RWPE1 (cell line): ENCODE measurements at regions not wholly inside any gene's neighbourhood (a gene's known extent, or its start where the extent isn't known, plus 50 kb on each side); places are given as distances from the start of the nearest gene placed in this dataset.

Experiments
- CTCF ChIA-PET: fragments of 350-600 bp; sonication (Branson Sonifier 250); formaldehyde crosslinking; extraction: SDS; loops from one replicate; lab custom pipeline; 2021; lab: Yijun Ruan, JAX
- POLR2A ChIA-PET: fragments of 400-600 bp; formaldehyde crosslinking; extraction: SDS; loops from one replicate; lab custom pipeline; 2020; ENCODE audit warnings: antibody characterized with exemption; ENCODE audit not compliant: low non-redundant PET; lab: Yijun Ruan, JAX
- DNase-seq: peaks from one replicate; pipeline ENCODE4 v3.0.0; 2012; ENCODE audit warnings: low spot score
- H3K27ac ChIP-seq: fragments of 450-650 bp; 2 replicates; pipeline ENCODE4 v1.5.1; 2017
- TF ChIP-seq, protein P1 (sequence below): fragments of 450-650 bp; conservative IDR thresholded peaks from 2 replicates; pipeline ENCODE4 v1.5.1; 2017; ENCODE audit warnings: low read depth, mild to moderate bottlenecking

DNA sequence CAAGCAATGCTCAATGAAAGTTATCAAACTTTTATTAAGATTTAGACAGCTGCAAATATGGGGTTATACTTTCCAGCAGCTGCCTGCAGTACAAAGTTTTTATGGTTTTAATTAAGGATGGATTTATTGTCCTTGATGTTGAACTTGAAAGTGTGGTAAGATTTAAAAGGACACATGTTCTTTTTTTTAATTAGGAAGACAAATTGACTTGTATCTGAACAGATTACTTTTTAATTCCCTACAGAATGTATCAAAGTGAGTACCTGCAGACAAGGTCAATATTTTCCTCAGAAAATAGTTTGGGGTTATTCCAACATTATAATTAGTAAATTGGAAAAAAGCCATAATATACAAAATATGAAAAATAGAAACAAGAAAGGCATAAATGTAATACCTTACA is 218.2 kb upstream of the NEIL3 start:
- POLR2A ChIA-PET, result no interaction called here

DNA sequence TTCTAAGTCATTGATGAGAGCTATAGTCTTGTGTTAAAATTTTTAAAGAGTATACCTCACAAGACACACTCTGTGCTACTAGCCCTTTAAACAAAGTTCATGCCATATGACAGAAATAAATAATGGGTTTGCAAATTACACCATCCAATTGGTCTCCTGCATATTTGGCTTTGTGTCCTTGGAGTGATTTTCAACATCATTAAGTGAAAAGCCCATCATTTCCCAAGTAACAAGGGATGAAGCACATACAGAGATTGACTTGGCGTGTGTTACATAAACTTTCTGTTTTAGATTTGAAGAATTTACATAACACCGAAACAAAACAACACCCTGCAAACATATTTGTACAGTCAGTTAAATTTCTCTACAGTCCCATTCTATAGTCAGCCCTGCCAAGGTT is 216.9 kb upstream of the NEIL3 start:
- no peak overlapping the region for H3K27ac ChIP-seq
- TF ChIP-seq, protein P1, sequence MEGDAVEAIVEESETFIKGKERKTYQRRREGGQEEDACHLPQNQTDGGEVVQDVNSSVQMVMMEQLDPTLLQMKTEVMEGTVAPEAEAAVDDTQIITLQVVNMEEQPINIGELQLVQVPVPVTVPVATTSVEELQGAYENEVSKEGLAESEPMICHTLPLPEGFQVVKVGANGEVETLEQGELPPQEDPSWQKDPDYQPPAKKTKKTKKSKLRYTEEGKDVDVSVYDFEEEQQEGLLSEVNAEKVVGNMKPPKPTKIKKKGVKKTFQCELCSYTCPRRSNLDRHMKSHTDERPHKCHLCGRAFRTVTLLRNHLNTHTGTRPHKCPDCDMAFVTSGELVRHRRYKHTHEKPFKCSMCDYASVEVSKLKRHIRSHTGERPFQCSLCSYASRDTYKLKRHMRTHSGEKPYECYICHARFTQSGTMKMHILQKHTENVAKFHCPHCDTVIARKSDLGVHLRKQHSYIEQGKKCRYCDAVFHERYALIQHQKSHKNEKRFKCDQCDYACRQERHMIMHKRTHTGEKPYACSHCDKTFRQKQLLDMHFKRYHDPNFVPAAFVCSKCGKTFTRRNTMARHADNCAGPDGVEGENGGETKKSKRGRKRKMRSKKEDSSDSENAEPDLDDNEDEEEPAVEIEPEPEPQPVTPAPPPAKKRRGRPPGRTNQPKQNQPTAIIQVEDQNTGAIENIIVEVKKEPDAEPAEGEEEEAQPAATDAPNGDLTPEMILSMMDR, result no peak
- ChIA-PET CTCF (no interaction called here), POLR2A (no interaction called here)
- no peak for DNase-seq

More for the DNA sequence above, 218.2 kb upstream of the NEIL3 start:
- CTCF ChIA-PET, result interaction anchor here (0.7 to 0.9 kb wide), 2 partner anchors 230 to 740 kb away, joined by 3 to 5 read pairs; no protein-coding TSS in a partner anchor
- no peak overlapping the region for H3K27ac ChIP-seq
- TF ChIP-seq, protein P1, result no peak
- no peak for DNase-seq

DNA sequence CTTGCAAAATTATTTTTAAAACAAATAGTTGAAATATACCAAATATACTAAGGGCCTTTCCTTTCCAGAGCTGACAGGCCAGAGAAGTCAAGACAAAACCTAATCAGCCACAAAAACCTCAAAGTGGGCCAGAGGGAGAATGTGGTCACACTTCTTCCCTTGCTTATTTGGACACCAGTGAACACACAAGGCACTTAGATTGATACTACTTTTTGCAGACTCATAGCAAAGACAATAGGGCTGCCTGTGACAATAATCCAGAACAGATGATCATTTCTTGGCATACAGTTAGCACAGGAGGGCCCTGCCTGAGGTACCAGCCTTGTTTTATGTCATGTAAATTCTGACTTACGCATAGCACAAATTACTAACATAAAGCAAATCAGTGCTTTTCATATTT is 215.7 kb upstream of the NEIL3 start:
- ChIA-PET CTCF (interaction anchor here (0.6 to 1.2 kb wide), 2 partner anchors 46 to 844 kb away, joined by 3 to 5 read pairs; no protein-coding TSS in a partner anchor), POLR2A (no interaction called here)
- no peak for DNase-seq
- no peak overlapping the region for H3K27ac ChIP-seq
- TF ChIP-seq, protein P1, result no peak

DNA sequence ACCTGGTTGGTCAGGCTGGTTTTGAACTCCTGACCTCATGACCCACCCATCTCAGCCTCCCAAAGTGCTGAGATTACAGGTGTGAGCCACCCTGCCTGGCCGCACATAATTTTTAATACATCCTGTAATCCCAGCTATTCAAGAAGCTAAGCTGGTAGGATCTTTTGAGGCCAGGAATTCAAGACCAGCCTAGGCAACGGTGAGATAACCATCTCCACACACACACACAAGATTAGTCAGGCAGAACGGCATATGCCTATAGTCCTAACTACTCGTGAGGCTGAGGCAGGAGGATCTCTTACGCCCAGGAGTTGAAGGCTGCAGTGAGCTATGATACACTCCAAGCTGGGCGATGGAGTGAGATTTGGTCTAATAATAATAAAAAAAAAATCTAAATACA is 212.4 kb upstream of the NEIL3 start:
- POLR2A ChIA-PET, result no interaction called here

DNA sequence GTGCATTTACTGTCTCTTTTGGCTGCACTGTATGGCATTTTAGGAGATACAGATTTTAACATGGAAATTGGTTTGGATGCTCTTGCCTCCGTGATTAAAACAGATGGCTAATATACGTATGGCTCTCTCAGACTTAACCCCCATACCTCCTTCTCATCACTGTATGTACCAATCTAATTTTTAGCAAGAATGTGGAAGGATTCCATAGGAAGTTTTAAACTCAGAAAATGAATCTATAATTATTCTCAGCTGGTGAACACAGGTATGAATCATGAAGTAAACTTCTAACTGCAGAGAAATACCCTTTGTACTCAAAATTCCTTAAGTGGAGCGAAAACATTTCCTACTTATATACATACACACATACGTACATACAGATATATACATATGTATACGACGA is 210.5 kb upstream of the NEIL3 start:
- ChIA-PET POLR2A (no interaction called here), CTCF (interaction anchor here (1.4 kb wide), 1 partner anchor 52 kb away, joined by 4 read pairs; no protein-coding TSS in a partner anchor)
- H3K27ac ChIP-seq, result no peak overlapping the region
- DNase-seq, result no peak
- TF ChIP-seq, protein P1, result no peak

More for the DNA sequence above, 212.4 kb upstream of the NEIL3 start:
- no peak overlapping the region for H3K27ac ChIP-seq
- CTCF ChIA-PET, result interaction anchor here (0.6 kb wide), 1 partner anchor 595 kb away, joined by 3 read pairs; no protein-coding TSS in a partner anchor
- no peak for DNase-seq
- TF ChIP-seq, protein P1, result no peak

DNA sequence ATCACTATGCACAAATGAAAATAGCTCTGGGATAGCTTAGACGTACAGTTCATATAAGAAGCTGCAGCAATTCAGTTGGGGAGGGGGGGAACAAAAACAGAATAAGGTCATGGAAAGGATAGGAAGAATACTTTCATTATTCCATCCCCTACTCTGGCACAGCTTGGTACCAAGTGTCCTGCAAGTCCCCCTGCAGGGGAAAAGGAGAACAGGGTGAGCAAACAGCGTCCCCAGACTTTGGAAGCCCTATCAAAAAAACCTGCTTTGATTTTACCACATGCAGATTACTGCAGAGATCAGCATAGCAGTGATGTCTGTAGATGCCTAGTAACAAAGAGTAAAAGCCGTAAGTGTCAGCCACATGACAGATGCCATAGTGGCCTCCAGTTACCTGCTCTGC is 209.4 kb upstream of the NEIL3 start:
- ChIA-PET POLR2A (no interaction called here), CTCF (no interaction called here)

More for the DNA sequence above, 209.4 kb upstream of the NEIL3 start:
- no peak overlapping the region for H3K27ac ChIP-seq
- TF ChIP-seq, protein P1, result no peak
- DNase-seq, result no peak
